Suprapubic skin (tissue), 3 donors: ENCODE measurements at regions not wholly inside any gene's neighbourhood (a gene's known extent, or its start where the extent isn't known, plus 50 kb on each side); places are given as distances from the start of the nearest gene placed in this dataset.

Experiments
- CTCF ChIP-seq, 2 donors: fragments of 200-600 bp in 1 of 2; fragments of 450-650 bp in 1 of 2; sonication (generic) in 1 of 2; IDR thresholded peaks; one replicate each; pipeline ENCODE4 v1.5.1; 2016 to 2019; ENCODE audit warnings: antibody characterized with exemption in 2 of 2, mild to moderate bottlenecking in 1 of 2, moderate library complexity in 1 of 2
- POLR2AphosphoS5 ChIP-seq, 3 donors: sonication (generic); formaldehyde crosslinking; IDR thresholded peaks; one replicate each; pipeline ENCODE4 v1.6.1; 2017; ENCODE audit warnings: antibody characterized with exemption in 3 of 3

GRCh38 chr12:23245186-23245585, 620.2 kb downstream of the ETNK1 start:
- no peak for TF ChIP-seq POLR2AphosphoS5 (IDR thresholded peaks at IDR 0.05)
- no peak for TF ChIP-seq CTCF (IDR thresholded peaks at IDR 0.05)
